KOPT-K1 (cell line): ENCODE measurements at regions not wholly inside any gene's neighbourhood (a gene's known extent, or its start where the extent isn't known, plus 50 kb on each side); places are given as distances from the start of the nearest gene placed in this dataset.

ENCODE experiments used
- H3K27ac ChIP-seq: fragments of 200-600 bp; sonication (generic); 2 replicates; pipeline ENCODE4 v1.5.1; 2016; ENCODE audit warnings: antibody characterized with exemption, mild to moderate bottlenecking, low read depth, low read length; ENCODE audit not compliant: poor library complexity, severe bottlenecking
- H3K36me3 ChIP-seq: fragments of 200-600 bp; sonication (generic); 2 replicates; pipeline ENCODE4 v1.5.1; 2017; ENCODE audit warnings: antibody characterized with exemption, mild to moderate bottlenecking, low read length, moderate library complexity; ENCODE audit not compliant: insufficient read depth
- H3K9me3 ChIP-seq: fragments of 200-600 bp; sonication (generic); 2 replicates; pipeline ENCODE4 v1.5.1; 2017; ENCODE audit warnings: antibody characterized with exemption, low read length, mild to moderate bottlenecking; ENCODE audit not compliant: insufficient read depth, poor library complexity, severe bottlenecking

- no peaks in the 10 kb centered on the region for H3K36me3 ChIP-seq
- no peak overlapping the region for H3K27ac ChIP-seq
Measured at GRCh38 chr17:72422204-72422504, 301.3 kb downstream of the SOX9 start.

GRCh38 chr17:72422505-72423285, 301.9 kb downstream of the SOX9 start:
- Histone ChIP-seq H3K9me3 (peaks cover 11% of the 10 kb centered on the region), H3K27ac (no peak overlapping the region), H3K36me3 (no peaks in the 10 kb centered on the region)

More at GRCh38 chr17:72422204-72422504, 301.3 kb downstream of the SOX9 start:
- H3K9me3 ChIP-seq = peaks cover 17% of the 10 kb centered on the region

GRCh38 chr17:72423286-72423589, 302.4 kb downstream of the SOX9 start:
- H3K27ac ChIP-seq = no peak overlapping the region
- no peaks in the 10 kb centered on the region for H3K36me3 ChIP-seq
- H3K9me3 ChIP-seq = peaks cover 6% of the 10 kb centered on the region

GRCh38 chr17:72423718-72424117, 302.9 kb downstream of the SOX9 start:
- H3K36me3 ChIP-seq = no peaks in the 10 kb centered on the region
- peaks cover 1% of the 10 kb centered on the region for H3K9me3 ChIP-seq
- no peak overlapping the region for H3K27ac ChIP-seq

- Histone ChIP-seq H3K27ac (no peak overlapping the region), H3K36me3 (no peaks in the 10 kb centered on the region), H3K9me3 (no peaks in the 10 kb centered on the region)
Measured at GRCh38 chr17:72424505-72425117, 303.8 kb downstream of the SOX9 start.

GRCh38 chr17:72425133-72425793, 304.4 kb downstream of the SOX9 start:
- H3K27ac ChIP-seq = no peak overlapping the region
- H3K9me3 ChIP-seq = no peaks in the 10 kb centered on the region
- H3K36me3 ChIP-seq = no peaks in the 10 kb centered on the region

GRCh38 chr17:72425794-72426168, 305.0 kb downstream of the SOX9 start:
- Histone ChIP-seq H3K27ac (no peak overlapping the region), H3K9me3 (no peaks in the 10 kb centered on the region), H3K36me3 (no peaks in the 10 kb centered on the region)

- Histone ChIP-seq H3K9me3 (no peaks in the 10 kb centered on the region), H3K36me3 (no peaks in the 10 kb centered on the region), H3K27ac (no peak overlapping the region)
Measured at GRCh38 chr17:72426321-72426720, 305.5 kb downstream of the SOX9 start.

- H3K9me3 ChIP-seq = no peaks in the 10 kb centered on the region
- H3K36me3 ChIP-seq = no peaks in the 10 kb centered on the region
- no peak overlapping the region for H3K27ac ChIP-seq
Measured at GRCh38 chr17:72426948-72427760, 306.3 kb downstream of the SOX9 start.

GRCh38 chr17:72427761-72428109, 306.9 kb downstream of the SOX9 start:
- H3K27ac ChIP-seq = no peak overlapping the region
- H3K36me3 ChIP-seq = no peaks in the 10 kb centered on the region
- H3K9me3 ChIP-seq = no peaks in the 10 kb centered on the region

- H3K36me3 ChIP-seq = no peaks in the 10 kb centered on the region
- no peaks in the 10 kb centered on the region for H3K9me3 ChIP-seq
- H3K27ac ChIP-seq = no peak overlapping the region
Measured at GRCh38 chr17:72429066-72429638, 308.3 kb downstream of the SOX9 start.

- Histone ChIP-seq H3K27ac (no peak overlapping the region), H3K9me3 (no peaks in the 10 kb centered on the region), H3K36me3 (no peaks in the 10 kb centered on the region)
Measured at GRCh38 chr17:72430611-72431432, 310.0 kb downstream of the SOX9 start.

- no peak overlapping the region for H3K27ac ChIP-seq
- no peaks in the 10 kb centered on the region for H3K36me3 ChIP-seq
- H3K9me3 ChIP-seq = no peaks in the 10 kb centered on the region
Measured at GRCh38 chr17:72432143-72432621, 311.4 kb downstream of the SOX9 start.

- Histone ChIP-seq H3K36me3 (no peaks in the 10 kb centered on the region), H3K27ac (no peak overlapping the region), H3K9me3 (no peaks in the 10 kb centered on the region)
Measured at GRCh38 chr17:72432881-72433280, 312.1 kb downstream of the SOX9 start.
